Kidney epithelial cell (primary cell): ENCODE measurements at regions not wholly inside any gene's neighbourhood (a gene's known extent, or its start where the extent isn't known, plus 50 kb on each side); places are given as distances from the start of the nearest gene placed in this dataset.
"Not testable (repeated sequence)": the region's sequence is repeated elsewhere in the genome, so short reads cannot be mapped to it uniquely, and the experiment has no call there.

Source experiments
- DNase-seq: peaks from one replicate; pipeline ENCODE4 v3.0.0-alpha.2; 2010; ENCODE audit warnings: low read depth
- H3K27me3 ChIP-seq: 2 replicates; pipeline ENCODE4 v1.6.0; 2011; ENCODE audit warnings: low read length; ENCODE audit not compliant: control insufficient read depth, insufficient read depth
- H3K36me3 ChIP-seq: 2 replicates; pipeline ENCODE4 v1.5.1; 2011; ENCODE audit warnings: low read length; ENCODE audit not compliant: control insufficient read depth, insufficient read depth
- H3K4me3 ChIP-seq: 2 replicates; pipeline ENCODE4 v1.5.1; 2011; ENCODE audit warnings: low read depth, mild to moderate bottlenecking, control low read depth, low read length
- CTCF ChIP-seq: IDR thresholded peaks from 2 replicates; pipeline ENCODE4 v1.5.1; 2011; ENCODE audit warnings: mild to moderate bottlenecking, moderate library complexity, low read length, control low read depth, inconsistent platforms; ENCODE audit not compliant: insufficient read depth, poor library complexity, severe bottlenecking

DNA sequence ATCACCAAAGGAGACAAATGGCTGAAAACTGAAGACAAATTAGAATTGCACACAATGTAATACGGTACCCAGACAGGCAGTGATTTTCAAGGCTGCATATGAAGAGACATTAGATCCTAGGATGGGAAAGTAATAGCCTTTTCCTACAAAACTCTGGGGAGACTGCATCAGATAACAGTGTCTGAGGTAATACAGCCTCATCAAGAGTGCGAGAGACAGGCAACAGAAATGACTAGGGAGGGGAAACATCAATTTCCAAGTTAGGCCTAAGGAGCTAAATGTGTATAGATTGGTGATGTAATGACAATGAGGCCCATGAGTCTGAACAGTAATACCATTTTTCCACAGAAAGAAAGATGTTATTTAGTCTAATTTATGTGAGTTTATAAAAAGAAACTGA lies 200.3 kb downstream of the HTR1B start:
- TF ChIP-seq CTCF, result no peak
- Histone ChIP-seq H3K4me3 (no peak overlapping the region), H3K27me3 (no peaks in the 10 kb centered on the region), H3K36me3 (no peaks in the 10 kb centered on the region)
- DNase-seq, result no peak

- not testable (repeated sequence) for DNase-seq, H3K4me3 ChIP-seq, H3K36me3 ChIP-seq, H3K27me3 ChIP-seq
These were observed 211.5 kb downstream of the HTR1B start for GRCh38 chr6:77251801-77252200.

GRCh38 chr6:77249560-77249959 lies 213.7 kb downstream of the HTR1B start:
- H3K27me3 ChIP-seq, result no peaks in the 10 kb centered on the region
- no peak for TF ChIP-seq CTCF
- H3K36me3 ChIP-seq, result no peaks in the 10 kb centered on the region
- DNase-seq, result no peak
- H3K4me3 ChIP-seq, result no peak overlapping the region

- no peak for TF ChIP-seq CTCF
- Histone ChIP-seq H3K4me3 (no peak overlapping the region), H3K36me3 (no peaks in the 10 kb centered on the region), H3K27me3 (no peaks in the 10 kb centered on the region)
- DNase-seq, result no peak
These were observed 218.3 kb downstream of the HTR1B start for GRCh38 chr6:77245026-77245425.

DNA sequence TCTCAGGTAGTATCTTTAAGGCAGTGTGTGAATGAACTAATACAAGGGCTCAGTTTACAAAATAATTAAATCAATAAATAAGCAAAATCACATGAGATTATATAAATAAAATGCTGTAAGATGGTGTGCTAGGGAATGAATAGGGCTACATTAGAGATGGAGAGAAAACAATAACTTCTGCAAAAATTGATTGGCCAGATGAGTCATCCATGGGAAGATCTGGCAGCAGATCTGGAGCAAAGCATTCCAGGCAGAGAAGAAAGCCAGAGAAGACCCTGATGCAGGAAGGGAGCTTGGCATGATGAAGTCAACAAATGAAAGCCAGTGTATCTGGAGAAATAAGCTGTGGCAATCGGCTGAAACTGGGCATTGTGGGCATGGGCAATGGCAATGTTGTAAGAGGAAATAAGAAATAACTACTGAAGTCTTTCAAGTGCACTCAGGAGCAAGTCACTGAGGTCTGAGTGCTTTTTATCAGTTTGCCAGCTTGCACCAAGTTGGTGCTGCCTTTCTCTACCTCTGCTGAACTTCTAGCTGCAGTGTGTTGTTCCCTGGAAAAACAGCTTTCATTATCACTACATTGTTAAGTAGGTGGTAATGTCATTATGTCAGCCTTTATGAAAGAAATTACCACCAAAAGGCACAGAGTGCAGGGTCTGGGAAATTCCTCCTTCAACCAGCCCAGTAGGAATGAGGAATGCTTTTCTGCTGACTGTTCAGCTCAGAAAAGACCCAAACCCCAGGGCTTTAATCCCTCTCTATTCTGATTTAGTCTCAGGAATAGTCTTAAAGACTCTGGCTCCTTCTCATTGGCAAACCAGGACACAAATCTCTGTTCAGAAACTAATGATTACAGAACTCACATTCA lies 231.6 kb downstream of the HTR1B start:
- H3K27me3 ChIP-seq, result no peaks in the 10 kb centered on the region
- no peaks in the 10 kb centered on the region for H3K36me3 ChIP-seq
- no peak for DNase-seq
- H3K4me3 ChIP-seq, result no peak overlapping the region
- no peak for TF ChIP-seq CTCF

- TF ChIP-seq CTCF, result no peak
- Histone ChIP-seq H3K4me3 (no peak overlapping the region), H3K36me3 (no peaks in the 10 kb centered on the region), H3K27me3 (no peaks in the 10 kb centered on the region)
- DNase-seq, result no peak
These were observed 235.0 kb downstream of the HTR1B start for GRCh38 chr6:77228279-77228678.
